KG1 (cell line): ENCODE measurements at regions not wholly inside any gene's neighbourhood (a gene's known extent, or its start where the extent isn't known, plus 50 kb on each side); places are given as distances from the start of the nearest gene placed in this dataset.

ENCODE experiments used
- DNase-seq: peaks from one replicate; lab custom pipeline; 2025; lab: John Stamatoyannopoulos, UW

GRCh38 chr2:120852200-120852815 is 116.6 kb downstream of the GLI2 start:
- DNase-seq, result no peak

- no peak for DNase-seq
Measured at GRCh38 chr2:120853306-120854013, 117.8 kb downstream of the GLI2 start.

GRCh38 chr2:120854014-120854620 is 118.4 kb downstream of the GLI2 start:
- DNase-seq, result no peak

- no peak for DNase-seq
Measured at GRCh38 chr2:120854766-120855530, 119.3 kb downstream of the GLI2 start.

GRCh38 chr2:120855855-120856405 is 120.3 kb downstream of the GLI2 start:
- no peak for DNase-seq

- no peak for DNase-seq
Measured at GRCh38 chr2:120856421-120856862, 120.8 kb downstream of the GLI2 start.

GRCh38 chr2:120857422-120857821 is 121.8 kb downstream of the GLI2 start:
- DNase-seq, result no peak

GRCh38 chr2:120857931-120858330 is 122.3 kb downstream of the GLI2 start:
- DNase-seq, result no peak

GRCh38 chr2:120858361-120859106 is 122.9 kb downstream of the GLI2 start:
- DNase-seq, result no peak

- DNase-seq, result no peak
Measured at GRCh38 chr2:120859128-120859527, 123.5 kb downstream of the GLI2 start.

- no peak for DNase-seq
Measured at GRCh38 chr2:120859814-120860578, 124.3 kb downstream of the GLI2 start.

- no peak for DNase-seq
Measured at GRCh38 chr2:120860579-120860922, 124.9 kb downstream of the GLI2 start.

- no peak for DNase-seq
Measured at GRCh38 chr2:120861191-120861575, 125.5 kb downstream of the GLI2 start.

- DNase-seq, result no peak
Measured at GRCh38 chr2:120861576-120862191, 126.0 kb downstream of the GLI2 start.

- DNase-seq, result no peak
Measured at GRCh38 chr2:120862201-120863060, 126.8 kb downstream of the GLI2 start.

GRCh38 chr2:120863146-120863545 is 127.5 kb downstream of the GLI2 start:
- DNase-seq, result no peak

GRCh38 chr2:120863661-120864320 is 128.1 kb downstream of the GLI2 start:
- no peak for DNase-seq

- no peak for DNase-seq
Measured at GRCh38 chr2:120864981-120865380, 129.3 kb downstream of the GLI2 start.

GRCh38 chr2:120865656-120866055 is 130.0 kb downstream of the GLI2 start:
- no peak for DNase-seq
